Stimulated activated CD8-positive, alpha-beta memory T cell treated with anti-CD3 and anti-CD28 coated beads, Interleukin-4, amount 100 ng/mL, for 24 hours (primary cell): ENCODE measurements at regions not wholly inside any gene's neighbourhood (a gene's known extent, or its start where the extent isn't known, plus 50 kb on each side); places are given as distances from the start of the nearest gene placed in this dataset.

ENCODE experiments used
- DNase-seq: peaks from one replicate; pipeline ENCODE4 v3.0.0-alpha.2; 2020; ENCODE audit warnings: low read depth

DNA sequence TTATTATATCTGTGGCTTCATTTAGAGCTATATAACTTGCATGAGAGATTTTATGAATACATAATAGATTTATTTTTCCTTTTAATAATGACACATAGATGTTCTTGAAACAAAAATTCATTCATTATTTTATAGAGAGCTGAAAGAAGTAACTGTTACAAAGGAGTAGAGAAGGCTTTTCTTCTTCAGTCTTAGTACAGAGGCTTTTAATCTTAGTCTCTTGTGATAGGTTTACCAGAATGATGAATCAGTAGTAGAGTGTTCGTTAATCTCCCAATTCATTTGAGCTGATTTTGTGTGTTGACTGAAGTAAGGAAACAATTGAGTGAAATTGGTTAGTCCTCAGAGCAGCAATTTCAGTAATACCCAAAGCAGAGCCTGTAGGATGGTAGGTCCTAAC, 1284.1 kb upstream of the ACO1 start:
- no peak for DNase-seq

- DNase-seq, result no peak
Observed at GRCh38 chr9:31103836-31104235, 1280.6 kb upstream of the ACO1 start.

DNA sequence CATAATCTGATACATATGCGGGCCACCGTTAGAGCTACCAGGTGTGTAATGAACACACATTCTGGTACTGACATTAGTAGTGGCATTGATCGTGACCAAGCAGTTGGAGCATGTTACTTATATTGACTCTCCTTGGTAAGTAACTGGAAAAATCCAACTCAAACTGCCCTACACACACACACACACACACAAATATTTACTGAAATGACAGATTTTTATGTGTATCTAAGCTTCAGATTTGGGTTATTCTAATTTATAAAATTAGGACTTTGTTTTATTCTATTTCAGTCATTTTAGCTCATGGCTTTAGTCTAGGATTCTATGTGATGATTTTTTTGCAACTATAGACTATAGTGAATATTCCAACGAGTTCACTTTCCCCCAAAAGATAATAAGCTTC, 1280.2 kb upstream of the ACO1 start:
- no peak for DNase-seq

GRCh38 chr9:31112491-31112890, 1272.0 kb upstream of the ACO1 start:
- DNase-seq, result no peak

DNA sequence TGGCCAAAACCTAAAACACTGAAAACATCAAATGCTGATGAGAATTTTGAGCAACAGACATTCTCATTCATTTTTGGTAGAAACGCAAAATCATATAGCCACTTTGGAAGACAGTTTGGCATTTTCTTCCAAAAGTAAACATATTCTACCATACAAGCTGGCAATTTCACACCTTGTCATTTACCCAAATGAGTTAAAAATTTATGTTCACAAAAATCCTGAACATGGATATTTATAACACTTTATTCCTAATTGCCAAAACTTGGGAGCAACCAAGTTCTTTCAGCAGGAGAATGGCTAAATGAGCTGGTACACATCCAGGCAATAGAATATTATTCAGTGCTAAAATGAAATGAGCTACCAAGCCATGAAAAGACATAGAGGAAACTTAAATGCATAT, 1270.1 kb upstream of the ACO1 start:
- no peak for DNase-seq

- no peak for DNase-seq
Observed at GRCh38 chr9:31119890-31120454, 1264.5 kb upstream of the ACO1 start.

- no peak for DNase-seq
Observed at GRCh38 chr9:31124389-31124788, 1260.1 kb upstream of the ACO1 start.

GRCh38 chr9:31135567-31135966, 1248.9 kb upstream of the ACO1 start:
- DNase-seq, result no peak

GRCh38 chr9:31136524-31136923, 1247.9 kb upstream of the ACO1 start:
- DNase-seq, result no peak

GRCh38 chr9:31137176-31138160, 1247.0 kb upstream of the ACO1 start:
- no peak for DNase-seq

- DNase-seq, result no peak
Observed at GRCh38 chr9:31140316-31140715, 1244.1 kb upstream of the ACO1 start.

- no peak for DNase-seq
Observed at GRCh38 chr9:31142456-31142855, 1242.0 kb upstream of the ACO1 start.

GRCh38 chr9:31144614-31145013, 1239.8 kb upstream of the ACO1 start:
- DNase-seq, result no peak

DNA sequence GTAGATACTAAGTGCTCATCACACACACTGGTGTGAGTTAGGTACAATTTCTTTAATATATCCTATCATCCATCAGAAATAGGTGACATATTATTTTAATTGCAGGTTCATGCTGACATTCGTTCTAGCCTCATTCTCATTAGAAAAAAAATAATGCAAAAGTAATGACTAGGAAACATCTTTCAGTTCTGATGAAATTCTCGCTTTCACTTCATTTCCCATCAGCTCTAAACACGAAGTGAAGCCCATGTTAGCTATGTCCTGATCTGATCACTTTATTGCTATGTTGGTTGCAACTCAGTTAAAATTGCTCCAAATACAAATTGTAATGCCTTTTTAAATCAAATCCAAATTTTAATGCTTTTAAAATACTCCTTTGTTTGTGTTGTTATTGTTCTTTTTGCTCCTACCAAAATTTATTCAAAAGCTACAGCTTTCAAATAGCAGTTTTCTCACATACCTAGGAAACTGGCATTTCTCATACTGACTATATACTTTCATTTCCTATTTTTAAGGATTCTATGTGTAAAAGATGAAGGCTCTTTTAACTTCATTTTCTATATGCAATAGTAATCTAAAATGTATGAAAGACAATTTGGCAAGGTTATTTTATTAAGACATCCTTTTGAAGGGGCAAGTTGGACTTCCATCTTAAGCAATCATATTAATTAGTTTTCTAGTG, 1237.8 kb upstream of the ACO1 start:
- no peak for DNase-seq

GRCh38 chr9:31153250-31153840, 1231.1 kb upstream of the ACO1 start:
- no peak for DNase-seq

GRCh38 chr9:31166516-31166915, 1217.9 kb upstream of the ACO1 start:
- DNase-seq, result no peak

- DNase-seq, result no peak
Observed at GRCh38 chr9:31168161-31168560, 1216.3 kb upstream of the ACO1 start.

DNA sequence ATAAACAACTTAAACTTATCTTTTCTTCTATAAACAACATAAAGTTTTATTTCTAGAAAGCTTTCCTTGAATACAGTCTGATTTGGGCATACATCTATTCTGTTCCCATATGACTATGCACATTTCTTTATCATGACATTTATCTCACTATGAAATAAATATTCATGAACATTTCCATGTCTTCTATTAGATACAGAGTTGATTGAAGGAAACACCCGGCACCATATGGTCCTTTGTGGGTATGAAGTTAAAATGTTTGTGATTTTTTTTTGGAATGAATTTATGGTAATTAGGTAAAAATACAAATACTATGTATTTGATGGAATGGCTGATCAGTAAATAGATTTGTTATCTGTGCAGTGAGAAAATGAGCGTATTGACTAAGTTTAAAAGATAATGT, 1209.8 kb upstream of the ACO1 start:
- no peak for DNase-seq

GRCh38 chr9:31183866-31184265, 1200.6 kb upstream of the ACO1 start:
- no peak for DNase-seq

- no peak for DNase-seq
Observed at GRCh38 chr9:31185831-31186230, 1198.6 kb upstream of the ACO1 start.

DNA sequence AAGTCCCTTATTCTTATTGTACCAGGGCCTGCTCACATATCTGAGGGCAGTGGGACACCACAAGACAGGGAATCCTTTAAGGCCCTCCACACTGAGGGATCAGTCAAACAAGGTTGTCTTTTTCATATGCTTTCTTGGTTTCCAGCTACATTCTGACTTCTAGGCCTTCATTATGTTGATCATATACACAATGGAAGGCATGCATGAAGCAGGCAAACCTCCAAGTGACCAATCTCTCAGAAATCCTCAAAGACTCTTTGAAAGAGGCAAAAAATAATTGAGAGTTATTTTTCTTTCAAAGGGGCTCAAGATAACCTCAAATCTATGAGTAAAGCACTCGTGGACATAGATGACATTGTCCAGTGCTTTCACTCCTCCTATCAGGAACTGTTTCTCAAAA, 1195.9 kb upstream of the ACO1 start:
- no peak for DNase-seq

- DNase-seq, result no peak
Observed at GRCh38 chr9:31210978-31211570, 1173.4 kb upstream of the ACO1 start.
